Neural crest cell (in vitro differentiated cells): ENCODE measurements at regions not wholly inside any gene's neighbourhood (a gene's known extent, or its start where the extent isn't known, plus 50 kb on each side); places are given as distances from the start of the nearest gene placed in this dataset.
"Not testable (repeated sequence)": the region's sequence is repeated elsewhere in the genome, so short reads cannot be mapped to it uniquely, and the experiment has no call there.

Experiments used
- DNase-seq: peaks from one replicate; pipeline ENCODE4 v3.0.0; 2021; ENCODE audit warnings: low read depth, mixed read lengths, low spot score
- H3K27ac Mint-ChIP-seq: one replicate; pipeline ENCODE4 v1.8.0; 2021; ENCODE audit warnings: mild to moderate bottlenecking, mixed read lengths; ENCODE audit not compliant: unreplicated experiment
- H3K27me3 Mint-ChIP-seq: 2 replicates; pipeline ENCODE4 v1.8.0; 2021; ENCODE audit warnings: low read depth, mild to moderate bottlenecking, mixed read lengths
- H3K36me3 Mint-ChIP-seq: 2 replicates; pipeline ENCODE4 v1.8.0; 2021; ENCODE audit warnings: low read depth, mild to moderate bottlenecking, mixed read lengths
- H3K4me1 Mint-ChIP-seq: 2 replicates; pipeline ENCODE4 v1.8.0; 2021; ENCODE audit warnings: mixed read lengths
- H3K4me3 Mint-ChIP-seq: one replicate; pipeline ENCODE4 v1.8.0; 2021; ENCODE audit warnings: mild to moderate bottlenecking, mixed read lengths
- H3K9me3 Mint-ChIP-seq: 2 replicates; pipeline ENCODE4 v1.8.0; 2021; ENCODE audit warnings: mixed read lengths
- CTCF ChIP-seq: fragments of 200-600 bp; sonication (generic); conservative IDR thresholded peaks from 2 replicates; pipeline ENCODE4 v1.5.0; 2021; ENCODE audit warnings: antibody characterized with exemption, mild to moderate bottlenecking

DNA sequence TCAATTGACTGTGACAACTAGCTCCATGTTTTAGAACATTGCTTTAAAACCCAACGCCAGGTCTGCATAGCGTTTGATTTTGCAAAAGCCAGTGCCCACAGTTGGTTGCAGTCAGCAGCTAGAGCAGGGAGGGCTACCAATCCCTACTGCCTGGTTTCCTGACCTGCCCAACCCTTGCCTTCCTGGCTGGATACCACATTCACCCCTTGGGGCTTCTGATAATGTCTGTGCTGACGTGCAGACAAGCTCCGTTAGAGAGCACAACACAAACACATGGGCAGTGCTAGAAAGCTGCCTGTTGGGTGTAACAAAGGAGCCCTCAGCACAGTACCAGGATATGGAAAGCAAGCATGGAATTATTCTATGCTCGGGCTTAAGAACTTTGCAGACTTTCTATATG, 71.4 kb upstream of the THSD7B start:
- no peak overlapping the region for H3K27ac Mint-ChIP-seq
- no peaks in the 10 kb centered on the region for H3K4me1 Mint-ChIP-seq
- DNase-seq = no peak
- no peak for TF ChIP-seq CTCF
- H3K27me3 Mint-ChIP-seq = peaks cover 20% of the 10 kb centered on the region
- H3K4me3 Mint-ChIP-seq = no peak overlapping the region
- peaks cover under 1% of the 10 kb centered on the region for H3K9me3 Mint-ChIP-seq
- H3K36me3 Mint-ChIP-seq = no peaks in the 10 kb centered on the region

- not testable (repeated sequence) for DNase-seq, H3K36me3 Mint-ChIP-seq, H3K9me3 Mint-ChIP-seq, H3K27ac Mint-ChIP-seq, H3K4me3 Mint-ChIP-seq, H3K4me1 Mint-ChIP-seq
- peaks cover 29% of the 10 kb centered on the region for H3K27me3 Mint-ChIP-seq
These were observed 85.3 kb upstream of the THSD7B start for GRCh38 chr2:136680079-136680478.

- no peak for DNase-seq
- Mint-ChIP-seq H3K4me1 (no peaks in the 10 kb centered on the region), H3K27ac (no peak overlapping the region), H3K4me3 (no peak overlapping the region), H3K9me3 (no peaks in the 10 kb centered on the region), H3K27me3 (no peaks in the 10 kb centered on the region), H3K36me3 (no peaks in the 10 kb centered on the region)
- TF ChIP-seq CTCF = no peak
These were observed 99.6 kb upstream of the THSD7B start for GRCh38 chr2:136665736-136666135.

GRCh38 chr2:136664713-136665405, 100.5 kb upstream of the THSD7B start:
- no peaks in the 10 kb centered on the region for H3K9me3 Mint-ChIP-seq
- no peak for TF ChIP-seq CTCF
- H3K36me3 Mint-ChIP-seq = no peaks in the 10 kb centered on the region
- DNase-seq = no peak
- no peak overlapping the region for H3K4me3 Mint-ChIP-seq
- peaks cover under 1% of the 10 kb centered on the region for H3K27me3 Mint-ChIP-seq
- H3K27ac Mint-ChIP-seq = no peak overlapping the region
- H3K4me1 Mint-ChIP-seq = no peaks in the 10 kb centered on the region

DNA sequence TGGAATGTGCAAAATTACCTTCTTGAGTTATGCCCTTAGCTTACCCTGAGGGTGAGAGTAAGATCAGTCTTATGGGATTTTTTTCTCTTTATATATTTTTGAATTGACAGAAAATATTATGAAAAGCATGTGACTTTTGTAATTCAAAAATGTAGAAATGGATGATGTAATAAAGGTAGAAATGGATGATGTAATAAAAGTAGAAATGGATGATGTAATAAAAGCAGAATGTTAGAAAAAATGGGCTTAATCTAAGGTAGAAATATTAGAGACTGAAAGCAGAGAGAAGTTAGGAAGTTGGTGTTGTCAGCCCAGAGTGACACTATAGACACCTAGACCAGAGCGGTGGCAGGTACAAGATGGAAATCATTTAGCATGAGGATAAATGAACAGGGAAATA, 107.1 kb upstream of the THSD7B start:
- Mint-ChIP-seq H3K4me3 (no peak overlapping the region), H3K4me1 (no peaks in the 10 kb centered on the region), H3K27me3 (peaks cover 15% of the 10 kb centered on the region), H3K27ac (no peak overlapping the region), H3K36me3 (no peaks in the 10 kb centered on the region), H3K9me3 (no peaks in the 10 kb centered on the region)
- DNase-seq = no peak
- no peak for TF ChIP-seq CTCF

DNA sequence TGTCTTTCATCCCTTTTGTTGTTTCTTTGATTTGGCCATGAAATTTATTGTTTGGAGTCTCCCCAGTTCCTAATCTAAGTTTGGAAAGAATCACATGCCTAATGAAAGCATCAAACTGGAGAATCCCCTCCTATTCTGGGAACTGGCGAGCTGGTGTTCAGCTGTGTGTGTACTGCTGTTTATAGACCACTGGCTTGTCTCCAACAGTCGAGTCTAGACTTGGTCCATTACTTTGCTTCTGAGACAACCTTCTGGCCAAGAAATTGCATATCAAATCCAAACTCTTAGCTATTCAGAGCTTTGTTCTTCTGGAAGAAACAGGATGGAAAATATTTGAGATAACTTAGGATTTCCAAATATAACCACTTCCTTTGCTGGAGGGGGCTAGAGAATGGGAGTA, 111.5 kb upstream of the THSD7B start:
- Mint-ChIP-seq H3K27me3 (peaks cover 44% of the 10 kb centered on the region), H3K27ac (no peak overlapping the region), H3K4me3 (no peak overlapping the region), H3K36me3 (no peaks in the 10 kb centered on the region), H3K9me3 (no peaks in the 10 kb centered on the region), H3K4me1 (no peaks in the 10 kb centered on the region)
- TF ChIP-seq CTCF = no peak
- no peak for DNase-seq
